HG02973 (cell line): ENCODE measurements at regions not wholly inside any gene's neighbourhood (a gene's known extent, or its start where the extent isn't known, plus 50 kb on each side); places are given as distances from the start of the nearest gene placed in this dataset.

Experiments used
- ATAC-seq: cut with Tn5 transposase; IDR thresholded peaks from one replicate; pipeline ENCODE4 v1.9.1; 2021; ENCODE audit warnings: moderate library complexity; ENCODE audit not compliant: unreplicated experiment

- no peak for ATAC-seq
Observed at GRCh38 chr1:218809061-218809460, 364.6 kb upstream of the LYPLAL1 start.

DNA sequence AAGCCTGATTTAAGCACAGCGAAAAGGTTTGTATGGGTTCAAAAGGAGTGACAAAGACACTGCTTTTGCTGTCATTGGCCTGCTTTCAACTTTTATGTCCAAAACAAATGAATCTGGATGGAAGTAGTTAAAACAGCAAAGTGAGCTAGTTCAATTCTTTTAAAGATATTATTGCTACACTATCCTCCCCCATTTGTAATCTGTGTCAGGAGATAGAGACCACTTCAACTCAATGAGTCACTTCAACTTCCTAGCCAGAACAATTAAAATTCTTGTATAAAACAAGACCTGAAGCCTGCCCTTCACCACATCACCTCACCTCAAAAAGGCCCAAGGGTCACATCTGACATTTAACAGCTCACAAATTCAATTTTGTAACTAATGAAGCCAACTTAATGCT lies 364.1 kb upstream of the LYPLAL1 start:
- no peak for ATAC-seq

GRCh38 chr1:218810306-218810705 lies 363.4 kb upstream of the LYPLAL1 start:
- no peak for ATAC-seq

- no peak for ATAC-seq
Observed at GRCh38 chr1:218811497-218811896, 362.2 kb upstream of the LYPLAL1 start.

- no peak for ATAC-seq
Observed at GRCh38 chr1:218812360-218812759, 361.3 kb upstream of the LYPLAL1 start.

DNA sequence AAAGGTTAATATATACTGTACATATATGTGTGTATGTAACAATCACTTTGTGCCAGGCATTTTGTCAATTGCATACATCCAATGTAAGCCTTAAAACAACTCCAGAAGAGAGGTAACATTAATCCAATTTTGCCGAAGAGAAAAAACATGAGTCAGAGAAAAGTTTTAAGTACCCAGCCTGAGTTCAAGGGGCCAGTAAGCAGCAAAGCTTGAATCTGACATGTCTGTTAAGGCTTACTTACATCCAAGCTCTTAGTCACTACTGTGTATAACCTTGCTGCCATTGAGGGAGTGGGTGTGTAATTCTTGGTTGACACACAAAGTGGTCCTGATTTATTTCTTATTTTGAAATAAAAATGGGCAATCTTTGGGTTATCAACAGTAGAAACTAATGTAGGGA lies 360.4 kb upstream of the LYPLAL1 start:
- ATAC-seq, result no peak

GRCh38 chr1:218815076-218815475 lies 358.6 kb upstream of the LYPLAL1 start:
- ATAC-seq, result no peak

GRCh38 chr1:218817071-218817470 lies 356.6 kb upstream of the LYPLAL1 start:
- ATAC-seq, result no peak

DNA sequence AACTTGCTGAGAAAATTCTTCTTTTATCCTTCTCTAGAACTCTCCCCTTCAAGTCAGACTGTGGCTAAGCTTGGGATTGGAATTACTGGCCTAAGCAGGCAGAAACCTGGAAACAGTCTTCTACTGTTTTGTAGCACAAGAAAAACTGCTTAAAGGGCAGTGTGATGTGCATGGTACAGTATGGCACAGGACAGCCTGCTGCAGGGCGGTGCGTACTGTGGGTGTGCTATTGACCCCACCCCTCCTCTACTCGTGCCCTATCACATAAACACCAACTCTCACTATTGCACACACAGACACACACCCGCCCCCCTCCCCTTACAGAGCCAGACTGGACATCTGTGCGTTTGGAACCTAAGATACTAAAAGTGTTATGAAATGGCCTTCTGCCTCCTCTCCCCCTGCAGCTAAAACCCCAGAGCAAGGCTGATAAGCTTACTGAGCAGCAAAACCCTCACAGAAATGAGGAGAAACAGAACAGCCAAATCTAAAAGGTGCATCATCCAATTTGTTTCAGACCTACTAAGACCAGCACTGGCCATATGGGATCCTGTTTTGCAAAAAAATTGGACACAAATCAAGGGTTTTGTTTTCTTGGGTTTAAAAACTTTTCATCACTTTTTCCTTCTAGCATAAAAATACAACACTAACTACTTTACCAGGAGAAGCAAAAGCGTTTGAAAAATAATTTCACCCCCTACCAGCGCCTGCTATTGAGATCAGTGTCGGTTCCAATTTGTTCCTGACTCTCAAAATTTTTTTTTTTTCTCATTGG lies 355.8 kb upstream of the LYPLAL1 start:
- ATAC-seq, result no peak

- peak; percentile 60 for ATAC-seq
Observed at GRCh38 chr1:218823291-218823900, 350.3 kb upstream of the LYPLAL1 start.

GRCh38 chr1:218827486-218827885 lies 346.2 kb upstream of the LYPLAL1 start:
- ATAC-seq, result no peak

- no peak for ATAC-seq
Observed at GRCh38 chr1:218828125-218828650, 345.5 kb upstream of the LYPLAL1 start.

DNA sequence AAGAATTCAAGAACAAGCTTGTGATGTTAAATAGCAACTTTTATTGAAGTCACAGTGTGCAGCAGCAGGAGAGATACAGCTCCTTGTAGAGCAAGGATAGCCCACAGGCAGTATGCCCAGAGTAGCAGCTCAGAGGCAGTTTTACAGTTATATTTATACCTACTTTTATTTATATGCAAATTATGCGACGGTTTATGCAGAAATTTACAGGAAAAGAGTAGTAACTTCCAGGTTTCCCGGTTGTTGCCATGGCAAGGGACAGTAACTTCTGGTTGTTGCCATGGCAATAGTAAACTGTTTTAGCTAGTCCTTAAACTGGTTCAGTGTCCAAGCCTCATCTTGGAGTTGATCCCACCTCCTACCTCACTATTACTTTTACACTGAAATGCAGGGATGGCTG lies 344.6 kb upstream of the LYPLAL1 start:
- ATAC-seq, result no peak

- ATAC-seq, result no peak
Observed at GRCh38 chr1:218835609-218836008, 338.1 kb upstream of the LYPLAL1 start.

DNA sequence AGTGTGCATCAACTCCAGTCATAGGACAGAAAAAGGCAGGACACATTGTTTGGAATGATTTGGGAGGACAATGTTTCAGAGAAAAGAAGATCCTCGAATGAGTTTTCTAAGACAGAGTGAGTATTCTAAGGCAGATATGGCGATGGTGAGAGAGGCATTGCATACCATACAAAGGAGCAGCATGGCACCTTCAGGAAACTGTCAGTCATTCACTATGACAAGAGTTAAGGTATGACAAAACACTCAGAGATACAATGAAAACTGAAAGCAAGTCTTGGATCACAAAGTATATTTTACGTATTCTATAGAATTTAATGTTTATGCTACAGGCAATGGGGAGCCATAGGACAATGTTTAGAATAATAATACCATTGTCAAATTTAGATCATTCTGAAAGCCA lies 337.4 kb upstream of the LYPLAL1 start:
- no peak for ATAC-seq

DNA sequence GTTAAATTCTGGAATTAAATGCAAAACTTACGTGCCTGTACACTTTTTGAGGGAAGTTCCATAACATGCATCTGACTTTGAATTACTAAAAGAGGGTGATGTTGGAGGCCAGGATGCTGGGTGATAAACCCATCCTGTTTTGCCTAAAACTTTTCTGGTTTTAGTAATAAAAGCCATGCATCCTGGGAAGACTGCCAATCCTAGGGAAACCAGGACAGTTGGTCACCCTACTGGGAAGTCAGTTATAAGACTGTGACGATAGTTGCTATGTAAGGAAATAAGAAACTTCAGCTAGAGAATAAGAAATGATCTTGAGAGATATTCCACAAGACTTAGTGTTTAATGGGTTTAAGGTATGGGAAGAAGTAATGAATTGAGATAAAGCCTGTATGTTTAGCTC lies 336.6 kb upstream of the LYPLAL1 start:
- no peak for ATAC-seq

DNA sequence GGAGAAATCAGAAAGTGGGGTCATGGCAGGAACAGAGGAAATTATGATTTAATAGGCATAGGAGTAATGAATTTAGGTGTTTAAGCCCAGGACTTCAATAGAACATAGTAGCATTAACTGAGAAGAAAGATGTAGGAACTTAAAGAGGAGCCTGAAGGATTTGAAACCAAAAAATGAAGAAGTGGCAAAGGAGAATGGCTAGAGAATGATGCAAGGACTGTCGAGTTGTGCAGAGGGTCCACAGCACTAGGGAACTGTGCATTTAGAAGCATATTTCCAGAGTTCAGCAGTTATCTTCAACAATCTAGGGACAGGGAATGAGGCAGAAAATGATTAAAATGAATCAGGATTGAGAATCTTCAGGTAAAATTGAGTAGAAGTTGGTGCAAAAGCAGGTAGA lies 328.1 kb upstream of the LYPLAL1 start:
- no peak for ATAC-seq

GRCh38 chr1:218846181-218846580 lies 327.5 kb upstream of the LYPLAL1 start:
- no peak for ATAC-seq

DNA sequence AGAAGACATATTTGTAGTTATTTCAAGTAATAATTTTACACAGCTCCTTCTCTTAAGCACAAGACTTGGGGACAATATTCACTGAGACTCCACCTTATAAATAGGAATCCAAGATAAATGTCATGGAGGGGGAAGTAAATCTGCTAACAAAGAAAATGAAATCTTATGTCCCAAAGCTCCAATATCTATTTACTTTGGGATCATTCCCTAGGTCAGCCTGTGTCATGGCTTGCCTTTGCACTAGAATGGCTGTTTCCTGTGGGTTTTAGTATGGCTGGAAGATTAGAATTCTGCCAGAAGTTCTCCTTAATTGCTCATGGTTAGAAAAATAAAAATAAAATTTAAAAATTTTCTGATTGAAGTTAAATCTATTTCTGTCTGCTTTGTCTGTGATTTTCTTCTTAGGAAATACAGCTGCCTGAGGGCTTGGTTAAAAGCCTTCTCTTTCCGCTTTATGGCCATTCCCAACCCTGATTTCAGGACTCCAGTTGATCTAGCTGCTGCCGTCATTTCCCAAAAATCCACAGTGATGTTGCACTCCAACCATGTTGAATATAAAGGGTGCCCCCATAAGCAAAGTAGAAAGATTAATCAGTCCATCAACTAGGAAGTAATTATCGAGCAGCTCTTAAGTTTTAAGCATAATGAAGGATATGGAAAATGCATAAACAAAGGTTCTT lies 326.4 kb upstream of the LYPLAL1 start:
- no peak for ATAC-seq

DNA sequence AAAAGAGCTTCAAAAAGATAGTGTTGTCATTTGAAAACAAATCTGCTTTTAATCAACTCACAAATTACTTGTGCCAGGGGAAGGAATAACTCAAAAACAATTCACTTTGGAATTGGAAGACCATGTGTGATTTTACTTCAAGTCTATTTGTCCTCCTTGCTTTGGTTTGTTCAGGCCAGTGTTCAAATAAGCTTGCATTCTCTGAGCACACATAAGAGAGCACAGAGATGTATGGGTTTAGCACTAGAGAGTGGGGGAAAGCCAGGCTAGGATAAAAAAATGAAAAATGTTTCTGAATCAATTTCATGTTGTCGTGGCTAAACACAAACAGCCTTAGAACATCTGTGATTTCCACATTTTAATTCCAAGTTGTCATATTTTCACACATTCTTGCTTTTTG lies 325.7 kb upstream of the LYPLAL1 start:
- ATAC-seq, result no peak

- ATAC-seq, result no peak
Observed at GRCh38 chr1:218850367-218850766, 323.3 kb upstream of the LYPLAL1 start.

GRCh38 chr1:218851586-218851985 lies 322.1 kb upstream of the LYPLAL1 start:
- no peak for ATAC-seq
